Left ventricle myocardium superior (tissue), 1 donor: ENCODE measurements at regions not wholly inside any gene's neighbourhood (a gene's known extent, or its start where the extent isn't known, plus 50 kb on each side); places are given as distances from the start of the nearest gene placed in this dataset.

Experiments used
- ATAC-seq: fragments of 200-7000 bp; cut with Tn5 transposase; one replicate; pipeline ENCODE4 v1.9.1; 2020; ENCODE audit warnings: mild to moderate bottlenecking, moderate library complexity
- DNase-seq: peaks from one replicate; pipeline ENCODE4 v3.0.0-alpha.2; 2020
- intact Hi-C: fragments of 100-400 bp; cut with micrococcal nuclease; formaldehyde crosslinking; loops from one replicate; pipeline ENCODE4 v1.11.0; 2022
- donor health status: DM: no; HTN: yes; CAD: no; lungs with severe emphysema.

GRCh38 chr6:90411292-90411781 lies 114.7 kb upstream of the BACH2 start:
- no peak for DNase-seq
- ATAC-seq, result no peak

GRCh38 chr6:90409700-90410099 lies 113.1 kb upstream of the BACH2 start:
- intact Hi-C loops, result no loop called here

More at GRCh38 chr6:90411292-90411781, 114.7 kb upstream of the BACH2 start:
- intact Hi-C loops, result no loop called here

GRCh38 chr6:90406957-90407356 lies 110.3 kb upstream of the BACH2 start:
- intact Hi-C loops, result no loop called here
- peak; percentile 38 for ATAC-seq

More at GRCh38 chr6:90409700-90410099, 113.1 kb upstream of the BACH2 start:
- no peak for ATAC-seq
- no peak for DNase-seq

GRCh38 chr6:90406142-90406794 lies 109.6 kb upstream of the BACH2 start:
- ATAC-seq (no peak), DNase-seq (no peak)
- intact Hi-C loops, result no loop called here

More at GRCh38 chr6:90406957-90407356, 110.3 kb upstream of the BACH2 start:
- no peak for DNase-seq

GRCh38 chr6:90403489-90404381 lies 107.1 kb upstream of the BACH2 start:
- peak; percentile 84 for ATAC-seq
- intact Hi-C loops, result no loop called here
- DNase-seq, result peak; percentile 50

GRCh38 chr6:90402831-90403192 lies 106.2 kb upstream of the BACH2 start:
- intact Hi-C loops, result no loop called here
- no peak for ATAC-seq
- no peak for DNase-seq

GRCh38 chr6:90401933-90402830 lies 105.5 kb upstream of the BACH2 start:
- DNase-seq, result no peak
- intact Hi-C loops, result no loop called here

GRCh38 chr6:90399970-90400369 lies 103.3 kb upstream of the BACH2 start:
- ATAC-seq (no peak), DNase-seq (no peak)
- intact Hi-C loops, result loop anchor here (10.0 kb wide), 2 partner anchors 75 to 455 kb away; no protein-coding TSS in a partner anchor

More at GRCh38 chr6:90401933-90402830, 105.5 kb upstream of the BACH2 start:
- no peak for ATAC-seq

- no peak for DNase-seq
- intact Hi-C loops, result loop anchor here (10.0 kb wide), 2 partner anchors 77 to 453 kb away; no protein-coding TSS in a partner anchor
- ATAC-seq, result peak; percentile 44
These were observed 101.5 kb upstream of the BACH2 start for GRCh38 chr6:90397929-90398674.

- no peak for ATAC-seq
- intact Hi-C loops, result loop anchor here (10.0 kb wide), 2 partner anchors 78 to 452 kb away; no protein-coding TSS in a partner anchor
These were observed 100.4 kb upstream of the BACH2 start for GRCh38 chr6:90397047-90397446.

GRCh38 chr6:90393232-90393884 lies 96.7 kb upstream of the BACH2 start:
- intact Hi-C loops, result loop anchor here (2.0 to 10.0 kb wide), 3 partner anchors 81 to 449 kb away; no protein-coding TSS in a partner anchor
- ATAC-seq, result peak; percentile 72
- DNase-seq, result no peak

More at GRCh38 chr6:90397047-90397446, 100.4 kb upstream of the BACH2 start:
- DNase-seq, result no peak

- no peak for ATAC-seq
- DNase-seq, result no peak
- intact Hi-C loops, result loop anchor here (10.0 kb wide), 2 partner anchors 84 to 446 kb away; no protein-coding TSS in a partner anchor
These were observed 93.7 kb upstream of the BACH2 start for GRCh38 chr6:90390379-90390778.

GRCh38 chr6:90388395-90388794 lies 91.8 kb upstream of the BACH2 start:
- DNase-seq, result no peak
- ATAC-seq, result no peak
- intact Hi-C loops, result no loop called here

GRCh38 chr6:90387826-90388225 lies 91.2 kb upstream of the BACH2 start:
- no peak for ATAC-seq
- intact Hi-C loops, result no loop called here
- DNase-seq, result no peak

GRCh38 chr6:90387383-90387775 lies 90.7 kb upstream of the BACH2 start:
- intact Hi-C loops, result no loop called here
- ATAC-seq (no peak), DNase-seq (no peak)

GRCh38 chr6:90386399-90387382 lies 90.0 kb upstream of the BACH2 start:
- DNase-seq, result no peak
- peak; percentile 61 for ATAC-seq
- intact Hi-C loops, result no loop called here
